ENCODE measurements at regions not wholly inside any gene's neighbourhood (a gene's known extent, or its start where the extent isn't known, plus 50 kb on each side); places are given as distances from the start of the nearest gene placed in this dataset.

DNA sequence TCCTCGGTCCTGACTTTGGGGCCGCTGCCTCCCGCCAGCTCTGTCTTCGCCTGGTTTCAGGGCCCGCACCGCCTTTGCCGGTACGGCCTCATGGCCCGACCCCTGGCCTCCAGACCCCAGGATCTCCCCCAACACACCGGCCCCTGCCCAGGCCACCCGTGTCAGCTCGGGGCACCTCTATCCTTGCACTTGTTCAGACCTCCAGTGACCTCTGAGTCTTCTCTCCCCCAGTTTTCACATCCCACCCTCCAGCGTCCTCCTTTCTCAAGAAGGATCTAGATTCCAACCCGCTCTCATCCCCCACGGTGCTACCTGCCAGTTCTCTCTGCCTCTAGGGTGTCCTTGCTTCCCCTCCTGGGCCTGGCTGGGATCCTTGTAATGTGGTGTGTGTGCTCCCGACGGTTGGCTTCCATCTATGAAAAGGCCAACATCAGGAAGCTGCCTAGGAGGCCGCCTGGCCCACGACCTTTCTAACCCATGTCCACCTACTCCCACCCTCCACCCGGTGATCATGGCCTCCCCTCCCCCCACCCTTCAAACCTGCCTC lies 61.1 kb downstream of the SPATA31C2 start (continued):
- TF ChIP-seq, protein P1, sequence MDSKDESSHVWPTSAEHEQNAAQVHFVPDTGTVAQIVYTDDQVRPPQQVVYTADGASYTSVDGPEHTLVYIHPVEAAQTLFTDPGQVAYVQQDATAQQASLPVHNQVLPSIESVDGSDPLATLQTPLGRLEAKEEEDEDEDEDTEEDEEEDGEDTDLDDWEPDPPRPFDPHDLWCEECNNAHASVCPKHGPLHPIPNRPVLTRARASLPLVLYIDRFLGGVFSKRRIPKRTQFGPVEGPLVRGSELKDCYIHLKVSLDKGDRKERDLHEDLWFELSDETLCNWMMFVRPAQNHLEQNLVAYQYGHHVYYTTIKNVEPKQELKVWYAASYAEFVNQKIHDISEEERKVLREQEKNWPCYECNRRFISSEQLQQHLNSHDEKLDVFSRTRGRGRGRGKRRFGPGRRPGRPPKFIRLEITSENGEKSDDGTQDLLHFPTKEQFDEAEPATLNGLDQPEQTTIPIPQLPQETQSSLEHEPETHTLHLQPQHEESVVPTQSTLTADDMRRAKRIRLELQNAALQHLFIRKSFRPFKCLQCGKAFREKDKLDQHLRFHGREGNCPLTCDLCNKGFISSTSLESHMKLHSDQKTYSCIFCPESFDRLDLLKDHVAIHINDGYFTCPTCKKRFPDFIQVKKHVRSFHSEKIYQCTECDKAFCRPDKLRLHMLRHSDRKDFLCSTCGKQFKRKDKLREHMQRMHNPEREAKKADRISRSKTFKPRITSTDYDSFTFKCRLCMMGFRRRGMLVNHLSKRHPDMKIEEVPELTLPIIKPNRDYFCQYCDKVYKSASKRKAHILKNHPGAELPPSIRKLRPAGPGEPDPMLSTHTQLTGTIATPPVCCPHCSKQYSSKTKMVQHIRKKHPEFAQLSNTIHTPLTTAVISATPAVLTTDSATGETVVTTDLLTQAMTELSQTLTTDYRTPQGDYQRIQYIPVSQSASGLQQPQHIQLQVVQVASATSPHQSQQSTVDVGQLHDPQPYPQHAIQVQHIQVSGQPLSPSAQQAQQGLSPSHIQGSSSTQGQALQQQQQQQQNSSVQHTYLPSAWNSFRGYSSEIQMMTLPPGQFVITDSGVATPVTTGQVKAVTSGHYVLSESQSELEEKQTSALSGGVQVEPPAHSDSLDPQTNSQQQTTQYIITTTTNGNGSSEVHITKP (tag by site-specific recombination; IDR thresholded peaks at IDR 0.05), result no peak
- TF ChIP-seq ZNF223 (tag by site-specific recombination; IDR thresholded peaks at IDR 0.05) (peak; percentile 82), SCRT2 (tag by site-specific recombination; IDR thresholded peaks at IDR 0.05) (no peak), TRIM28 (IDR thresholded peaks at IDR 0.05; ENCODE audit: borderline replicate concordance, low read length) (no peak), ZSCAN30 (tag by site-specific recombination; IDR thresholded peaks at IDR 0.05) (no peak), ZNF626 (tag by site-specific recombination; IDR thresholded peaks at IDR 0.05) (no peak), ZNF274 (IDR thresholded peaks at IDR 0.05; ENCODE audit: low read length) (no peak), ZNF274 (tag by site-specific recombination; IDR thresholded peaks at IDR 0.05; ENCODE audit: borderline replicate concordance) (no peak), ZNF544 (tag by site-specific recombination; IDR thresholded peaks at IDR 0.05) (no peak), KLF7 (tag by site-specific recombination; IDR thresholded peaks at IDR 0.05; ENCODE audit: borderline replicate concordance) (no peak), ZBTB8A (tag by site-specific recombination; IDR thresholded peaks at IDR 0.05) (no peak), ZNF843 (tag by site-specific recombination; IDR thresholded peaks at IDR 0.05) (0 out of 2 replicates have a peak, but pooled peaks have one; percentile 14), GLIS2 (tag by site-specific recombination; IDR thresholded peaks at IDR 0.05) (no peak; the same call in none of the 2 replicates), ZNF335 (tag by site-specific recombination; conservative IDR thresholded peaks at IDR 0.05) (peak; percentile 67), GLIS1 (tag by site-specific recombination; IDR thresholded peaks at IDR 0.05) (peak; percentile 66), TCF7L2 (IDR thresholded peaks at IDR 0.05; ENCODE audit: borderline replicate concordance, low read depth, low read length) (no peak), ZNF785 (tag by site-specific recombination; IDR thresholded peaks at IDR 0.05) (no peak), ZNF184 (tag by site-specific recombination; IDR thresholded peaks at IDR 0.05) (no peak), ZNF354C (tag by site-specific recombination; IDR thresholded peaks at IDR 0.05; ENCODE audit: borderline replicate concordance, low read depth) (no peak), ZNF558 (tag by site-specific recombination; IDR thresholded peaks at IDR 0.05) (no peak), ZFP37 (tag by site-specific recombination; IDR thresholded peaks at IDR 0.05) (no peak), ZNF513 (tag by site-specific recombination; IDR thresholded peaks at IDR 0.05) (no peak), ZNF658 (tag by site-specific recombination; IDR thresholded peaks at IDR 0.05) (no peak), PRDM1 (tag by site-specific recombination; IDR thresholded peaks at IDR 0.05) (no peak), RBAK (tag by site-specific recombination; IDR thresholded peaks at IDR 0.05) (no peak), ZNF366 (tag by site-specific recombination; conservative IDR thresholded peaks at IDR 0.05) (0 out of 2 replicates have a peak, but pooled peaks have one; percentile 10), CTCF (tag by site-specific recombination; IDR thresholded peaks at IDR 0.05) (no peak; the same call in 1 of the 2 replicates), ZBTB20 (tag by site-specific recombination; IDR thresholded peaks at IDR 0.05) (no peak), ZNF623 (tag by site-specific recombination; IDR thresholded peaks at IDR 0.05) (0 out of 2 replicates have a peak, but pooled peaks have one; percentile 37), ZNF629 (tag by site-specific recombination; IDR thresholded peaks at IDR 0.05) (no peak), ZNF23 (tag by site-specific recombination; IDR thresholded peaks at IDR 0.05; ENCODE audit: borderline replicate concordance) (no peak)
- TF ChIP-seq, protein P2, sequence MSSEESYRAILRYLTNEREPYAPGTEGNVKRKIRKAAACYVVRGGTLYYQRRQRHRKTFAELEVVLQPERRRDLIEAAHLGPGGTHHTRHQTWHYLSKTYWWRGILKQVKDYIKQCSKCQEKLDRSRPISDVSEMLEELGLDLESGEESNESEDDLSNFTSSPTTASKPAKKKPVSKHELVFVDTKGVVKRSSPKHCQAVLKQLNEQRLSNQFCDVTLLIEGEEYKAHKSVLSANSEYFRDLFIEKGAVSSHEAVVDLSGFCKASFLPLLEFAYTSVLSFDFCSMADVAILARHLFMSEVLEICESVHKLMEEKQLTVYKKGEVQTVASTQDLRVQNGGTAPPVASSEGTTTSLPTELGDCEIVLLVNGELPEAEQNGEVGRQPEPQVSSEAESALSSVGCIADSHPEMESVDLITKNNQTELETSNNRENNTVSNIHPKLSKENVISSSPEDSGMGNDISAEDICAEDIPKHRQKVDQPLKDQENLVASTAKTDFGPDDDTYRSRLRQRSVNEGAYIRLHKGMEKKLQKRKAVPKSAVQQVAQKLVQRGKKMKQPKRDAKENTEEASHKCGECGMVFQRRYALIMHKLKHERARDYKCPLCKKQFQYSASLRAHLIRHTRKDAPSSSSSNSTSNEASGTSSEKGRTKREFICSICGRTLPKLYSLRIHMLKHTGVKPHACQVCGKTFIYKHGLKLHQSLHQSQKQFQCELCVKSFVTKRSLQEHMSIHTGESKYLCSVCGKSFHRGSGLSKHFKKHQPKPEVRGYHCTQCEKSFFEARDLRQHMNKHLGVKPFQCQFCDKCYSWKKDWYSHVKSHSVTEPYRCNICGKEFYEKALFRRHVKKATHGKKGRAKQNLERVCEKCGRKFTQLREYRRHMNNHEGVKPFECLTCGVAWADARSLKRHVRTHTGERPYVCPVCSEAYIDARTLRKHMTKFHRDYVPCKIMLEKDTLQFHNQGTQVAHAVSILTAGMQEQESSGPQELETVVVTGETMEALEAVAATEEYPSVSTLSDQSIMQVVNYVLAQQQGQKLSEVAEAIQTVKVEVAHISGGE (tag by site-specific recombination; conservative IDR thresholded peaks at IDR 0.05; ENCODE audit: low read depth), result no peak

All from HEK293 (cell line).